ENCODE measurements at regions not wholly inside any gene's neighbourhood (a gene's known extent, or its start where the extent isn't known, plus 50 kb on each side); places are given as distances from the start of the nearest gene placed in this dataset.
"Not testable (repeated sequence)": the region's sequence is repeated elsewhere in the genome, so short reads cannot be mapped to it uniquely, and the experiment has no call there.

DNA sequence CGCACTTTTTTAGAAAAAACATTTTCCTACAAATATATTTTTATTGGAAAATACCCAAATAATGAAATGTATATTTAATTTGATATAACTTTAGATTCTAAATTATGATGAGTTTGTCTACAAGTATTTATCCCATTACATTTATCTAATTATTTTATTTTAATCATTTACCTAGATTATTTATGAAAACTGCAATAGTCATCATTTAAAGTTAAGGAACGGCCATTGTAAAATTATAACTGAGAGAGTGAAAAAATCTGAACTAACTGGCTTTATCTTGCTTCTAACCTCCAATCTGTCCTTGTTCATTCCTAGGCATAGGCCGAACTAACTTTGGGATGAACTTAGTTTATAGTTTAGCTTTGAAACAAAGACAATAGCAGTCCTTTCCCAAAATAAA lies 368.8 kb downstream of the ADGRD1 start:
- TF ChIP-seq, protein P1, sequence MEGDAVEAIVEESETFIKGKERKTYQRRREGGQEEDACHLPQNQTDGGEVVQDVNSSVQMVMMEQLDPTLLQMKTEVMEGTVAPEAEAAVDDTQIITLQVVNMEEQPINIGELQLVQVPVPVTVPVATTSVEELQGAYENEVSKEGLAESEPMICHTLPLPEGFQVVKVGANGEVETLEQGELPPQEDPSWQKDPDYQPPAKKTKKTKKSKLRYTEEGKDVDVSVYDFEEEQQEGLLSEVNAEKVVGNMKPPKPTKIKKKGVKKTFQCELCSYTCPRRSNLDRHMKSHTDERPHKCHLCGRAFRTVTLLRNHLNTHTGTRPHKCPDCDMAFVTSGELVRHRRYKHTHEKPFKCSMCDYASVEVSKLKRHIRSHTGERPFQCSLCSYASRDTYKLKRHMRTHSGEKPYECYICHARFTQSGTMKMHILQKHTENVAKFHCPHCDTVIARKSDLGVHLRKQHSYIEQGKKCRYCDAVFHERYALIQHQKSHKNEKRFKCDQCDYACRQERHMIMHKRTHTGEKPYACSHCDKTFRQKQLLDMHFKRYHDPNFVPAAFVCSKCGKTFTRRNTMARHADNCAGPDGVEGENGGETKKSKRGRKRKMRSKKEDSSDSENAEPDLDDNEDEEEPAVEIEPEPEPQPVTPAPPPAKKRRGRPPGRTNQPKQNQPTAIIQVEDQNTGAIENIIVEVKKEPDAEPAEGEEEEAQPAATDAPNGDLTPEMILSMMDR (conservative IDR thresholded peaks at IDR 0.05; ENCODE audit: low read depth, low read length) = not testable (repeated sequence)
- not testable (repeated sequence) for TF ChIP-seq EZH2 (IDR thresholded peaks at IDR 0.05; ENCODE audit: borderline replicate concordance, low read depth, low read length, poor library complexity, severe bottlenecking)
